ENCODE measurements at regions not wholly inside any gene's neighbourhood (a gene's known extent, or its start where the extent isn't known, plus 50 kb on each side); places are given as distances from the start of the nearest gene placed in this dataset.
A peak's percentile ranks its signal among the peaks of the same experiment; 100 is the strongest.

GRCh38 chr3:27545061-27545460 is 60.9 kb upstream of the SLC4A7 start:
- 57 to 83% methylated on average over 1 of the region's 1 CpG for WGBS, 2 donors (ENCODE audit: low coverage in 1 of 2)
- no peak overlapping the region for H3K4me3 ChIP-seq

GRCh38 chr3:27544372-27544865 is 60.2 kb upstream of the SLC4A7 start:
- Histone ChIP-seq H3K27ac (peak overlapping the region in 2 of 4 donors; percentile 19 to 22), H3K9me3 (no peaks in the 10 kb centered on the region), H3K4me1 (no peaks in the 10 kb centered on the region), H3K36me3 (no peaks in the 10 kb centered on the region), H3K27me3 (no peaks in the 10 kb centered on the region), H3K4me3 (no peak overlapping the region)
- intact Hi-C loops (cut with DNase I; ENCODE audit: low total_unique reads): no loop called here
- DNase-seq: no peak
- in situ Hi-C loops (cut with MboI; ENCODE audit: low pct_ligation_motif_present in 1 of 4, low pct_unique_long_range_greater_than_20kb in 1 of 4, low sequenced_read_pairs in 3 of 4): no loop called here
- no peak for TF ChIP-seq EP300 (IDR thresholded peaks at IDR 0.05; ENCODE audit: low read depth)
- peak in 1 of 3 donors; percentile 35 for TF ChIP-seq POLR2AphosphoS5 (IDR thresholded peaks at IDR 0.05)
- WGBS, 2 donors (ENCODE audit: low coverage in 1 of 2): 66 to 72% methylated on average over 3 of the region's 3 CpGs

More at GRCh38 chr3:27545061-27545460, 60.9 kb upstream of the SLC4A7 start:
- in situ Hi-C loops (cut with MboI; ENCODE audit: low pct_ligation_motif_present in 1 of 4, low pct_unique_long_range_greater_than_20kb in 1 of 4, low sequenced_read_pairs in 3 of 4) (no loop called here), intact Hi-C loops (cut with DNase I; ENCODE audit: low total_unique reads) (no loop called here)
- no peak for DNase-seq
- Histone ChIP-seq H3K4me1 (no peaks in the 10 kb centered on the region), H3K9me3 (no peaks in the 10 kb centered on the region), H3K27ac (peak overlapping the region in 1 of 4 donors; percentile 22), H3K27me3 (no peaks in the 10 kb centered on the region), H3K36me3 (no peaks in the 10 kb centered on the region)
- TF ChIP-seq EP300 (IDR thresholded peaks at IDR 0.05; ENCODE audit: low read depth) (no peak), POLR2AphosphoS5 (IDR thresholded peaks at IDR 0.05) (no peak), CTCF (IDR thresholded peaks at IDR 0.05) (no peak), POLR2A (IDR thresholded peaks at IDR 0.05) (no peak)

- Histone ChIP-seq H3K4me1 (no peaks in the 10 kb centered on the region), H3K9me3 (no peaks in the 10 kb centered on the region), H3K27ac (no peak overlapping the region), H3K4me3 (no peak overlapping the region), H3K36me3 (no peaks in the 10 kb centered on the region), H3K27me3 (no peaks in the 10 kb centered on the region)
- intact Hi-C loops (cut with DNase I; ENCODE audit: low total_unique reads) (no loop called here), in situ Hi-C loops (cut with MboI; ENCODE audit: low pct_ligation_motif_present in 1 of 4, low pct_unique_long_range_greater_than_20kb in 1 of 4, low sequenced_read_pairs in 3 of 4) (no loop called here)
- no peak for TF ChIP-seq POLR2AphosphoS5 (IDR thresholded peaks at IDR 0.05)
- no peak for TF ChIP-seq POLR2A (IDR thresholded peaks at IDR 0.05)
- no peak for TF ChIP-seq EP300 (IDR thresholded peaks at IDR 0.05; ENCODE audit: low read depth)
- WGBS, 2 donors (ENCODE audit: low coverage in 1 of 2): 84% methylated on average over 5 of the region's 5 CpGs; no CpG with 5 or more reads in 1 of the 2 donors
- no peak for DNase-seq
Observed at GRCh38 chr3:27542476-27542875, 58.3 kb upstream of the SLC4A7 start.

GRCh38 chr3:27540231-27540630 is 56.0 kb upstream of the SLC4A7 start:
- H3K27me3 ChIP-seq: no peaks in the 10 kb centered on the region
- TF ChIP-seq CTCF (IDR thresholded peaks at IDR 0.05) (no peak), POLR2AphosphoS5 (IDR thresholded peaks at IDR 0.05) (no peak), EP300 (IDR thresholded peaks at IDR 0.05; ENCODE audit: low read depth) (no peak)

GRCh38 chr3:27536491-27536890 is 52.3 kb upstream of the SLC4A7 start:
- 83 to 88% methylated on average over 1 of the region's 1 CpG for WGBS, 2 donors (ENCODE audit: low coverage in 1 of 2)
- no peaks in the 10 kb centered on the region for H3K9me3 ChIP-seq
- no peak overlapping the region for H3K4me3 ChIP-seq
- intact Hi-C loops (cut with DNase I; ENCODE audit: low total_unique reads) (no loop called here), in situ Hi-C loops (cut with MboI; ENCODE audit: low pct_ligation_motif_present in 1 of 4, low pct_unique_long_range_greater_than_20kb in 1 of 4, low sequenced_read_pairs in 3 of 4) (no loop called here)
- H3K4me1 ChIP-seq: peaks cover 4 to 26% (median 10%) of the 10 kb centered on the region in 4 donors
- peak overlapping the region in 1 of 4 donors; percentile 79 for H3K27ac ChIP-seq
- no peaks in the 10 kb centered on the region for H3K36me3 ChIP-seq
- TF ChIP-seq CTCF (IDR thresholded peaks at IDR 0.05) (no peak), POLR2A (IDR thresholded peaks at IDR 0.05) (no peak), POLR2AphosphoS5 (IDR thresholded peaks at IDR 0.05) (no peak), EP300 (IDR thresholded peaks at IDR 0.05; ENCODE audit: low read depth) (no peak)
- no peak for DNase-seq
- H3K27me3 ChIP-seq: no peaks in the 10 kb centered on the region

More at GRCh38 chr3:27540231-27540630, 56.0 kb upstream of the SLC4A7 start:
- Histone ChIP-seq H3K4me3 (no peak overlapping the region), H3K9me3 (no peaks in the 10 kb centered on the region), H3K27ac (no peak overlapping the region), H3K36me3 (no peaks in the 10 kb centered on the region), H3K4me1 (peaks cover 0 to 6% (median 0%) of the 10 kb centered on the region in 4 donors)
- 95 to 100% methylated on average over 5 to 7 of the region's 7 CpGs for WGBS, 2 donors (ENCODE audit: low coverage in 1 of 2)
- intact Hi-C loops (cut with DNase I; ENCODE audit: low total_unique reads) (no loop called here), in situ Hi-C loops (cut with MboI; ENCODE audit: low pct_ligation_motif_present in 1 of 4, low pct_unique_long_range_greater_than_20kb in 1 of 4, low sequenced_read_pairs in 3 of 4) (no loop called here)
- no peak for DNase-seq

Measured in transverse colon (tissue), 4 donors.